SU-DHL-6 (cell line): ENCODE measurements at regions not wholly inside any gene's neighbourhood (a gene's known extent, or its start where the extent isn't known, plus 50 kb on each side); places are given as distances from the start of the nearest gene placed in this dataset.

Experiments used
- H2AFZ ChIP-seq: fragments of 200-600 bp; sonication (generic); 2 replicates; pipeline ENCODE4 v1.6.1; 2014; ENCODE audit warnings: low read depth, mild to moderate bottlenecking, moderate library complexity, mixed read lengths, antibody characterized with exemption, low read length; ENCODE audit not compliant: severe bottlenecking
- H3F3A ChIP-seq: fragments of 200-600 bp; shearing (Covaris generic); 2 replicates; pipeline ENCODE4 v1.6.0; 2016; ENCODE audit warnings: antibody characterized with exemption, mild to moderate bottlenecking; ENCODE audit not compliant: insufficient read depth
- H3K27ac ChIP-seq: fragments of 200-600 bp; sonication (generic); 2 replicates; pipeline ENCODE4 v1.5.1; 2016; ENCODE audit warnings: low read depth, mild to moderate bottlenecking, low read length, moderate library complexity, mixed read lengths
- H3K27me3 ChIP-seq: fragments of 200-600 bp; sonication (generic), shearing (Covaris generic); 2 replicates; pipeline ENCODE4 v1.6.0; 2014; ENCODE audit warnings: mild to moderate bottlenecking, low read length
- H3K36me3 ChIP-seq: fragments of 200-600 bp; sonication (generic); 2 replicates; pipeline ENCODE4 v1.6.1; 2014; ENCODE audit warnings: mild to moderate bottlenecking, low read length, mixed read lengths
- H3K4me2 ChIP-seq: fragments of 300-600, 200-600 bp; shearing (Covaris generic), sonication (generic); 2 replicates; pipeline ENCODE4 v1.6.0; 2014; ENCODE audit warnings: low read length, low read depth, mild to moderate bottlenecking; ENCODE audit not compliant: poor library complexity, severe bottlenecking
- H3K4me3 ChIP-seq: fragments of 200-600 bp; sonication (generic); 2 replicates; pipeline ENCODE4 v1.5.1; 2014; ENCODE audit warnings: antibody characterized with exemption, low read length, mild to moderate bottlenecking, mixed read lengths; ENCODE audit not compliant: insufficient read depth, poor library complexity, severe bottlenecking
- H3K79me2 ChIP-seq: fragments of 200-600 bp; sonication (generic); 2 replicates; pipeline ENCODE4 v1.6.1; 2014; ENCODE audit warnings: mild to moderate bottlenecking, low read length, moderate library complexity; ENCODE audit not compliant: insufficient read depth
- H3K9ac ChIP-seq: fragments of 200-600 bp; sonication (generic); 2 replicates; pipeline ENCODE4 v1.7.0; 2014; ENCODE audit warnings: mild to moderate bottlenecking, low read length
- H3K9me2 ChIP-seq: fragments of 200-600 bp; sonication (generic); replicated peaks from 2 replicates; pipeline ENCODE4 v1.6.1; 2014; ENCODE audit warnings: low read length; ENCODE audit not compliant: insufficient read depth
- H3K9me3 ChIP-seq: fragments of 200-600 bp; sonication (generic); 2 replicates; pipeline ENCODE4 v1.6.1; 2014; ENCODE audit warnings: low read length, mixed read lengths; ENCODE audit not compliant: insufficient read depth
- H4K20me1 ChIP-seq: fragments of 200-600 bp; sonication (generic); 2 replicates; pipeline ENCODE4 v1.6.1; 2014; ENCODE audit warnings: low read depth, mild to moderate bottlenecking, antibody characterized with exemption, low read length, moderate library complexity, mixed read lengths
- CTCF ChIP-seq: fragments of 200-600 bp; sonication (generic); IDR thresholded peaks from one replicate; pipeline ENCODE4 v1.5.1; 2017; ENCODE audit warnings: antibody characterized with exemption, mild to moderate bottlenecking, low read length, moderate library complexity; ENCODE audit not compliant: insufficient read depth, poor library complexity, severe bottlenecking
- EZH2phosphoT487 ChIP-seq: fragments of 200-600 bp; sonication (generic), shearing (Covaris generic); conservative IDR thresholded peaks from 2 replicates; pipeline ENCODE4 v1.6.1; 2018; ENCODE audit warnings: mild to moderate bottlenecking, antibody characterized with exemption, low read length, moderate library complexity, mixed read lengths

- H3K9ac ChIP-seq: no peak overlapping the region
- peaks cover 4% of the 10 kb centered on the region; the same call in 1 of the 2 replicates for H3K9me3 ChIP-seq
- H3K79me2 ChIP-seq: no peaks in the 10 kb centered on the region
- H3K36me3 ChIP-seq: no peaks in the 10 kb centered on the region
- H3K4me3 ChIP-seq: no peak overlapping the region
- no peak overlapping the region for H3K27ac ChIP-seq
- no peaks in the 10 kb centered on the region for H4K20me1 ChIP-seq
- no peaks in the 10 kb centered on the region for H3F3A ChIP-seq
- H3K9me2 ChIP-seq: no peaks in the 10 kb centered on the region
- no peak overlapping the region for H3K4me2 ChIP-seq
- H2AFZ ChIP-seq: no peak overlapping the region
- H3K27me3 ChIP-seq: no peaks in the 10 kb centered on the region
- TF ChIP-seq CTCF: no peak
- TF ChIP-seq EZH2phosphoT487: no peak
Measured at GRCh38 chr13:82674546-82674945, 1207.7 kb downstream of the SLITRK1 start.

GRCh38 chr13:82672248-82672647 lies 1210.0 kb downstream of the SLITRK1 start:
- Histone ChIP-seq H3F3A (no peaks in the 10 kb centered on the region), H3K36me3 (no peaks in the 10 kb centered on the region), H3K9me3 (peaks cover 4% of the 10 kb centered on the region; the same call in 1 of the 2 replicates), H3K27me3 (no peaks in the 10 kb centered on the region), H3K9ac (no peak overlapping the region), H3K4me2 (no peak overlapping the region), H4K20me1 (no peaks in the 10 kb centered on the region), H3K27ac (no peak overlapping the region), H3K4me3 (no peak overlapping the region), H3K79me2 (no peaks in the 10 kb centered on the region), H3K9me2 (no peaks in the 10 kb centered on the region), H2AFZ (no peak overlapping the region)
- TF ChIP-seq CTCF (no peak), EZH2phosphoT487 (no peak)

- H3K9ac ChIP-seq: no peak overlapping the region
- no peak overlapping the region for H2AFZ ChIP-seq
- H3K27me3 ChIP-seq: no peaks in the 10 kb centered on the region
- H3K9me2 ChIP-seq: no peaks in the 10 kb centered on the region
- no peaks in the 10 kb centered on the region for H4K20me1 ChIP-seq
- TF ChIP-seq CTCF (no peak), EZH2phosphoT487 (no peak)
- no peaks in the 10 kb centered on the region for H3K9me3 ChIP-seq
- no peak overlapping the region for H3K27ac ChIP-seq
- H3F3A ChIP-seq: no peaks in the 10 kb centered on the region
- H3K4me2 ChIP-seq: no peak overlapping the region
- H3K4me3 ChIP-seq: no peak overlapping the region
- H3K79me2 ChIP-seq: no peaks in the 10 kb centered on the region
- H3K36me3 ChIP-seq: no peaks in the 10 kb centered on the region
Measured at GRCh38 chr13:82664183-82664582, 1218.1 kb downstream of the SLITRK1 start.

DNA sequence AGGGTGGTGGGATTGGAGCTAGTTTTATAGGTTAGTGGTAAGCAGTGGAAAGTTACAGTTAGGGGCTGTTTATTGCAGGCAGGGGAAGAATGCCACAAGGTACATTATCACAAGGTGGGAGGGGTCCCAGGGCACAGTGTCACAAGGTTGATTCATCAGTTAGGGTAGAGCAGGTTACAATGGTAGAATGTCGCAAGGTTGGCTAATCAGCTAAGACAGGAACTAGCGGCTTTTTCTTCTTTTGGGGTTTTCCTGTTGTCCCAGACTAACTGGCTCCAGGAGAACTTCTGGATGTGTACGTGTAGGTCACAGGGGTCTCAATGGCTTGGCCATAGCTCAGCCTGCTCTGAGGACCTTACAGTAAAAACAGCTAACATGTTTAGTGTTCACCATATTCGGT lies 1221.1 kb downstream of the SLITRK1 start:
- no peaks in the 10 kb centered on the region for H3K36me3 ChIP-seq
- no peaks in the 10 kb centered on the region for H3K9me3 ChIP-seq
- H3K9ac ChIP-seq: no peak overlapping the region
- H3F3A ChIP-seq: no peaks in the 10 kb centered on the region
- H3K27me3 ChIP-seq: no peaks in the 10 kb centered on the region
- H2AFZ ChIP-seq: no peak overlapping the region
- H4K20me1 ChIP-seq: no peaks in the 10 kb centered on the region
- no peak overlapping the region for H3K4me2 ChIP-seq
- TF ChIP-seq CTCF (no peak), EZH2phosphoT487 (no peak)
- no peak overlapping the region for H3K4me3 ChIP-seq
- H3K27ac ChIP-seq: no peak overlapping the region
- no peaks in the 10 kb centered on the region for H3K79me2 ChIP-seq
- no peaks in the 10 kb centered on the region for H3K9me2 ChIP-seq
